Lower leg skin (tissue), 4 donors: ENCODE measurements at regions not wholly inside any gene's neighbourhood (a gene's known extent, or its start where the extent isn't known, plus 50 kb on each side); places are given as distances from the start of the nearest gene placed in this dataset.
"Not testable (repeated sequence)": the region's sequence is repeated elsewhere in the genome, so short reads cannot be mapped to it uniquely, and the experiment has no call there.

Experiments
- DNase-seq, 2 donors: peaks; one replicate each; pipeline ENCODE4 v3.0.0-alpha.2; 2019; ENCODE audit warnings: low spot score in 2 of 2
- H3K4me3 ChIP-seq: fragments of 200-600 bp; sonication (generic); 2 replicates; pipeline ENCODE4 v1.5.1; 2017; ENCODE audit warnings: mild to moderate bottlenecking, low read depth; ENCODE audit not compliant: poor library complexity, severe bottlenecking
- CTCF ChIP-seq, 3 donors: fragments of 450-650 bp; IDR thresholded peaks; one replicate each; pipeline ENCODE4 v1.5.1; 2016; ENCODE audit warnings: antibody characterized with exemption in 3 of 3, mild to moderate bottlenecking in 3 of 3, moderate library complexity in 2 of 3
- POLR2A ChIP-seq, 2 donors: fragments of 450-650 bp; IDR thresholded peaks; one replicate each; pipeline ENCODE4 v1.6.1; 2016 to 2017; ENCODE audit warnings: antibody characterized with exemption in 2 of 2, mild to moderate bottlenecking in 1 of 2, moderate library complexity in 1 of 2
- WGBS, 2 donors: methylation state at CpG; one replicate each; pipeline ENCODE4 v1.1.5; 2018; 5-methylcytosine and 5-hydroxymethylcytosine counted together
- intact Hi-C: fragments of 100-400 bp; cut with DNase I; formaldehyde crosslinking; loops from one replicate; pipeline ENCODE4 v1.15.0; 2023; ENCODE audit warnings: low total_unique reads

GRCh38 chr7:152541892-152542291 lies 106.1 kb upstream of the KMT2C start:
- 91% methylated on average over 5 of the region's 5 CpGs for WGBS, 2 donors
- no peak for DNase-seq

GRCh38 chr7:152539190-152539495 lies 103.3 kb upstream of the KMT2C start:
- intact Hi-C loops, DNase-seq, H3K4me3 ChIP-seq: not testable (repeated sequence)
- WGBS, 2 donors = 96% methylated on average over 17 of the region's 17 CpGs

More at GRCh38 chr7:152541892-152542291, 106.1 kb upstream of the KMT2C start:
- H3K4me3 ChIP-seq = no peak overlapping the region
- intact Hi-C loops = no loop called here
- TF ChIP-seq CTCF (IDR thresholded peaks at IDR 0.05) (no peak), POLR2A (IDR thresholded peaks at IDR 0.05) (no peak)

GRCh38 chr7:152538346-152539189 lies 102.8 kb upstream of the KMT2C start:
- WGBS, 2 donors = 93 to 94% methylated on average over 42 to 46 of the region's 46 CpGs
- DNase-seq, intact Hi-C loops, H3K4me3 ChIP-seq: not testable (repeated sequence)

- no peak overlapping the region for H3K4me3 ChIP-seq
- TF ChIP-seq CTCF (IDR thresholded peaks at IDR 0.05) (no peak), POLR2A (IDR thresholded peaks at IDR 0.05) (no peak)
- intact Hi-C loops = no loop called here
- no peak for DNase-seq
- WGBS, 2 donors = 65 to 66% methylated on average over 4 of the region's 4 CpGs
These were observed 101.8 kb upstream of the KMT2C start for GRCh38 chr7:152537639-152538038.

GRCh38 chr7:152528612-152529011 lies 92.8 kb upstream of the KMT2C start:
- intact Hi-C loops = no loop called here
- TF ChIP-seq POLR2A (IDR thresholded peaks at IDR 0.05) (no peak), CTCF (IDR thresholded peaks at IDR 0.05) (no peak)
- 79 to 80% methylated on average over 6 of the region's 6 CpGs for WGBS, 2 donors
- DNase-seq = no peak
- no peak overlapping the region for H3K4me3 ChIP-seq

- intact Hi-C loops = no loop called here
- H3K4me3 ChIP-seq = no peak overlapping the region
- DNase-seq = no peak
- WGBS, 2 donors = 19 to 23% methylated on average over 7 of the region's 7 CpGs
- TF ChIP-seq POLR2A (IDR thresholded peaks at IDR 0.05) = no peak
- TF ChIP-seq CTCF (IDR thresholded peaks at IDR 0.05) = no peak
These were observed 91.8 kb upstream of the KMT2C start for GRCh38 chr7:152527610-152528032.

GRCh38 chr7:152523916-152524315 lies 88.1 kb upstream of the KMT2C start:
- 88 to 89% methylated on average over 14 of the region's 14 CpGs for WGBS, 2 donors
- no peak overlapping the region for H3K4me3 ChIP-seq
- DNase-seq = no peak
- TF ChIP-seq POLR2A (IDR thresholded peaks at IDR 0.05) = no peak
- TF ChIP-seq CTCF (IDR thresholded peaks at IDR 0.05) = no peak
- intact Hi-C loops = no loop called here
